ENCODE measurements at regions not wholly inside any gene's neighbourhood (a gene's known extent, or its start where the extent isn't known, plus 50 kb on each side); places are given as distances from the start of the nearest gene placed in this dataset.
"Not testable (repeated sequence)": the region's sequence is repeated elsewhere in the genome, so short reads cannot be mapped to it uniquely, and the experiment has no call there.

DNA sequence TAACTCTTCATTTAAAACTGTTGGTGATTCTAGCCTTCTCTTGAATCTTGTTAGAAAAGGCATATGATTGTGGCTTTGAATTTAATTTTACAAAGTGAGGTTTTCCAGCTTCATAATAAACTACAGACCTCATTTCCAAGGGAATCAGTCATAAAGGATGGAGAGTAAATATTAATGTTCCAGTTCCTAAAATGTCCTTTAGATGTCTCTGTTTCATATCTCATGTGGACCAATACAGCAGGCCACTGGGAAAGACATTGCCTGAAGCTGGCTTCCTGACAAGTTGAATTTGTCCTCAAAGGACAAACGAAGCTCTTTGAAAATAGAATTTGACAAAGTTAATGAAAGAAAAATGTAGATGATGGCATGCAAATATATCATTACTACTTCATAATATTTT, 125.4 kb downstream of the ZNF330 start:
- DNase-seq (ENCODE audit: low read depth, low spot score): no peak

DNA sequence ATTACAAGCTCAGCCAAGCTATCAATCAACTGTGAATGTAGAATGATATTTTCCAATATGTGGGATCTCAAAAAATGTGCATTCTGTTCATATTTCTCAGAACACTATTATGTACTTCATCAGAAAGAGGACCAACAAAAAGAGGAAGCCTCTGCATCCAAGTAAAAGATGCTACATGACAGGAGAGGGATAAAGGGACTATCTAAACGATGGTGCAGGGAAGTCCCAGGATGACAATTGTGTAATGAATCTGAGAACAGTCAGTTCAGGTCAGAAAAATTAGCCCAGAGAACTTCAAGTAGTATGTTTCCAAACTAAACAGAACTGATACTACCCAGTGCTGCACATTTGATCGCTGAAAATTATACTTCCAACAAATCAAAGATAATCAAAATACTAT, 127.0 kb downstream of the ZNF330 start:
- no peak for DNase-seq (ENCODE audit: low read depth, low spot score)

- DNase-seq (ENCODE audit: low read depth, low spot score): no peak
Observed at GRCh38 chr4:141348125-141348524, 127.4 kb downstream of the ZNF330 start.

GRCh38 chr4:141348573-141348972, 127.9 kb downstream of the ZNF330 start:
- DNase-seq (ENCODE audit: low read depth, low spot score): no peak

DNA sequence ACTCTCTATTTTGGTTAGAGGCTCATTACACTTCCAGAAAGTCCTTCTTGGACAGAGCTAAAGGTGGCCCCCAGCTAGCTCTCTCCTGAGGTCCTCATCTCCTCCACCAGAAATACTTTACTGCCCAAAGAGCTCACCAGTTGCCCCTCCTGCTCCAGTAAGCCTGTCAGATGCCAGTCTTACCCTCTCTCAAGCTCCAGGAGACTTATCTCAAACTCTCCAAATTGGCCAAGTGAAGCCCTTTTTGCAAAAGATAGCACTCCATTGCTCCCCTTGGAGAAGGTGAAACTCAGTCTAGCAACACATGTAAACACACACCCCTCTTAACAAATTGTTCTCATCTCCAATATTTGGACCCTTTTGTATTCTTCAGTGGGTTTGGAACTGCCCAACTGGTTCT, 128.5 kb downstream of the ZNF330 start:
- no peak for DNase-seq (ENCODE audit: low read depth, low spot score)

- DNase-seq (ENCODE audit: low read depth, low spot score): no peak
Observed at GRCh38 chr4:141350122-141350905, 129.6 kb downstream of the ZNF330 start.

DNA sequence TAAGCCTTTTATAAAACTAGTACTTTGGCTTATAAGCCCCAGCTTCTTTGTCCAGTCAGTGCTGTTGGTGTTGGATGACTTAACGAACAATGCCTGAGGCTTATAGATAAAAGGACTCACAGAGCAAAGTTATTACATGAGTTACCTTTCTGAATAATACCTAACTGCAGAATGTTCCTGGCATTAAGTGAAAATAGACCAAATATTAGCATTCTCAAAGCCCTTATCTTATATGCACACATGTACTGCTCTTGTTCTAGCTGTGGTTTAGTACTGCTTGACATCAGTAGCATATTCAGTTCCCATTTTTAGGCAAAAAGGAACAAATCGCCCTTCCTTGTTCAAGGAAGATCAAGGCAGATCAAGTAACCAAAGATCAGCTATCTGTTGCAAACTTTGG, 131.6 kb downstream of the ZNF330 start:
- no peak for DNase-seq (ENCODE audit: low read depth, low spot score)

GRCh38 chr4:141352909-141353525, 132.3 kb downstream of the ZNF330 start:
- DNase-seq (ENCODE audit: low read depth, low spot score): no peak

- DNase-seq (ENCODE audit: low read depth, low spot score): no peak
Observed at GRCh38 chr4:141356321-141356962, 135.7 kb downstream of the ZNF330 start.

DNA sequence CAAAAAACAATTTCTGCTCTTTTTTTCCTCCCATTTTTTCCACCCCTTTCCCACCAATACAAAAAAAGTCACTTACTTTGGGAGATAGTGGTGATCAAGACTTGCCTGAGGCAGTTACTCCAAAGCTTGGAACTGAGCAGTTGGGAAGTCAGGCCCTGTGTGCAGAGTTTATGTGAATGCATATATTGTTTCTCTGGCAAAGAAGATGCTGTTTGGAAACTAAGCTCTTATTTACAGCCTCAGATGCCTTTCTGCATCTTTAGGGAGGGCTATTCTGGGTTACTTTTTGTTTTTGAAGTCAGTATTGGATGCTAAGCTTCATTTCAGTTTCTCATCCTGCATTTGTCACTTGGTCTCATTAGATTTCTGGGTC, 136.3 kb downstream of the ZNF330 start:
- DNase-seq (ENCODE audit: low read depth, low spot score): no peak

GRCh38 chr4:141368241-141368640, 147.5 kb downstream of the ZNF330 start:
- not testable (repeated sequence) for DNase-seq (ENCODE audit: low read depth, low spot score)

DNA sequence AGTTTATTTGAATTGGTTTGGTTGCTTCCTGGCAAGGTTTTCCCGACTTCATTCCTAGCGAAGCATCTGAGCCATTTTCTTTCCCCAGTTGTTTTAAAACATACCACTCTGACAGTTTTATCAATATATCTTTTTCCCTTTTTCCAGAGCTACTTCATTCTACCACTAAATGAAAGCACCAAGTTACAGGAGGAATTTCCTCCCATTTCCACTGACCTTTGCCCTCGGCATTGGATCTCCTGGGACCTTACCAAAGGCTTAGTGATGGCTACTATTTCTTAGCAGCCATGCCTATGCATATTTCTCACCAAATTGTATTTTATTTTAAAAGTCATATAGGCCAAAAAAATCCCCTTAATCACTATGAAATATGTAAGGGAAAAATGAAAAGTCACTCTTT, 150.5 kb downstream of the ZNF330 start:
- no peak for DNase-seq (ENCODE audit: low read depth, low spot score)

GRCh38 chr4:141375855-141376254, 155.2 kb downstream of the ZNF330 start:
- DNase-seq (ENCODE audit: low read depth, low spot score): peak; percentile 4

DNA sequence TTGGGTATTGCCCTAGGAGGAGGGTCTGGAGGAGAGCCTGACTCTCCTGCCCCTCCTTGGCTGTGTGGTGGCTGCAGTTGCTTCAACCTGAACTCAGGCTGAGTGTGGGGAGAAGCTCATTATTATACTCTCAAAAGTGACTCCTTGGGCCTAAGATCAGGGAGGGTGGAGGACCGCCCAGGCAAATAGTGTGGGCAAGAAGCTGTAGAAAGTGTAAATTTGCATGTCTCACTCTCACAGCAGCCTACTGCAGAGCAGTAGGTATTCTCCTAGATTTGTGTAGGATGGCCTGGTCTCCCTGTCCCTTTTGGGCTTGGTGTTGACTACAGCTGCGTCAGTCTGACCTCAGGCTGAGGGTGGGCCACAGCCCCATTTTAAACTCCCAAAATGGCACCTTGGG, 156.1 kb downstream of the ZNF330 start:
- DNase-seq (ENCODE audit: low read depth, low spot score): no peak

DNA sequence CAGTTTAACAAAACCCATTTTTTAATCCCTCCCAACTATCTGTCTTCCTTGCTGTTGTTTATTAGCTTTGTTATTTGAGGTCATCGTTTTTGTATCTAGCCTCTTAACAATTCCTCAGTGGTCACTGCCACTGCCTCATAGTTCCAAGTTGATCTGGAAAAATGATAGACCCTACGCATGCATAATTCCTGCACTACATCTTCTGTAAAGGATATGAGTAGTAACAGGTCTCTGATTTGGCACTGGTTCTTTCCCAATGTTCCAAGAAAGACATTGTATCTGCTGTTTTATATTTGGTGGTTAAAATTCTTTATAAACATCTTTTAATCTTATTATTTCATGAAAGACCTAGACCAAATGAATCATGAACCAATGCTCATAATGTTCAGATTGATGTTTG, 166.6 kb downstream of the ZNF330 start:
- DNase-seq (ENCODE audit: low read depth, low spot score): no peak

DNA sequence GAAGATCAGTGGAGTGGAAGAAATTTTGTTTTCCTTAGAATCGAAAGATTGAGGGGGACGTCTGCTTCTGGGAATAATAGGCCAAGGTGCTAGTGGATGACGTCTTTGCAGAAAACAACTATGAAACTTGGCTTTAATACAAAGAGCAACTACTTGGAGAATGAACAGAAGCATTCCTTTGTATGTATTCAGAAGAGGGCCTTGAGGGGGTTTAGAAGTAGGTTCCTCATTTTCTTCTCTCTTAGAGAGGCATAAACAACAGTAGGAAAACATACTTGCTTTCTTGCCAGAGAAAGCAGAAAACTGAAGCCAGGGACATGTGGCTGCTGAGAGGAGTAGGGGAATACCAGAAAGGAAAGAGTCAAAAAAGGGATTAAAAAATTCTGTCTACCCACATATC, 167.8 kb downstream of the ZNF330 start:
- no peak for DNase-seq (ENCODE audit: low read depth, low spot score)

DNA sequence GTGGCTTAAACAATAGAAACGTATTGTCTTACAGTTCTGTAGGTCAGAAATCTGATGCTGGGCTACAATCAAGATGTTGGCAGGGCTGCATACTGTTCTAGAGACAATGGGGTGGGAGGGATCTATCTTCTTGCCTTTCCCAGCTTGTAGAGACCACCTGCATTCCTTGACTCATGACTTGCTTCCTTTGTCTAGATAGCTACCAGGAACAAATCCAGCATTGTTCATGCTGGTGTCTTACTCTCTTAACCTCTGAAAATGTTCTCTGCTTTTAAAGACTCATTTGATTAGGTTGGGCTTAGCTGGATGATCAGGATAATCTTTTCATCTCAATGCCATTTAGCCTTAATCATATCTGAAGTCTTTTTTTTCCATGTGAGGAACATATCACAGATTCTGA, 169.0 kb downstream of the ZNF330 start:
- no peak for DNase-seq (ENCODE audit: low read depth, low spot score)

DNA sequence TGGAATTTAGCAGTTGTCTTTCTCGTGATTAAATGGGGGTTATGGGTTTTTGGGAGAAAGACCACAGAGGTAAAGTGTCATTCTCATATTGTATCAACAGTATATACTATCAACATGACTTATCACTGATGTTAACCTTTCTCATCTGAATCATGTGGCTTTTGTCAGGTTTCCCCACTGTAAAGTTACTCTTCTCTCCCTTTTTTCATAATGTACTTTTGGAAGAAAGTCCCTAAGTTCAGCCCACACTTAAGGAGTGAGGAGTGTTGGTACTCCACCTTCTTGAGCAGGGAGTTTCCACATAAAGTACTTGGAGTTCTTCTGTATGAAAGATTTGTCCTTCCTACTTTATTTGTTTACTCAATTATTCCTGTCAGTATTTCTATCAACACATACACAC, 169.9 kb downstream of the ZNF330 start:
- DNase-seq (ENCODE audit: low read depth, low spot score): no peak

DNA sequence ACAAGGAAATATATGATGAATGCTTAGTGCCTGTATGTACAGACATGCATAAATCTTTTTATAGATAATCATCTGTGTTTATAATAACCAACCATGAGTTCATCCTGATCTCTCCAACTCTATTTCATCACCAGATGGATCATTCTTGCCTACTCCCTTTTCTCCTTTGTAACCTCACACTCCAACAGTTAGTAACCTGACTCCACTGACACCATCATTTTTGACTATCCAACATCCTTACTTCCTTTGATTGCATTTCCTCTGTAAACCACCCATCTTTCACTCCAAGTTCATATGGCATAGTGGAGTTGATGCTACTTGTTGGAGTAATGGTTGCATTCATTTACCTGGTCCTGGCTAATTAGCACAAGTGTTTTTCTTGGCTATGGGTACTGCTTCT, 170.6 kb downstream of the ZNF330 start:
- DNase-seq (ENCODE audit: low read depth, low spot score): no peak

DNA sequence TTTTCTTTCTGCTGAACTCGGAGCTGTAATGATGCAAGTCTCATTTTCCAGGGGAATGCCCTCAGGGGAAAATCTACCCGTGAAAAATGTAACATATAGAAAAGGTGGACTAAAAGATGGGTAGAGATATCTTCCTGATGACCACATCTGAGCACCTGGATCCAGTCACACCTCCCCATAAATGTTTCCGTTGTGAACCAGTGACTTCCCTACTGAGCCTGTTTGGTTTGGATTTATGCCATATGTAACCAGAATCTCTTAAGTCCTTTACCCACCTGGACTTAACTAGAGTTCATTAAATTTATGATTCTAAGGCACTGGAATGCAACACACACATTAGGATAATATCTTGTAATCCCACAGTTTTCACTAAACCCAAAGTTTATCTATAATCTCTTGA, 171.1 kb downstream of the ZNF330 start:
- DNase-seq (ENCODE audit: low read depth, low spot score): no peak

DNA sequence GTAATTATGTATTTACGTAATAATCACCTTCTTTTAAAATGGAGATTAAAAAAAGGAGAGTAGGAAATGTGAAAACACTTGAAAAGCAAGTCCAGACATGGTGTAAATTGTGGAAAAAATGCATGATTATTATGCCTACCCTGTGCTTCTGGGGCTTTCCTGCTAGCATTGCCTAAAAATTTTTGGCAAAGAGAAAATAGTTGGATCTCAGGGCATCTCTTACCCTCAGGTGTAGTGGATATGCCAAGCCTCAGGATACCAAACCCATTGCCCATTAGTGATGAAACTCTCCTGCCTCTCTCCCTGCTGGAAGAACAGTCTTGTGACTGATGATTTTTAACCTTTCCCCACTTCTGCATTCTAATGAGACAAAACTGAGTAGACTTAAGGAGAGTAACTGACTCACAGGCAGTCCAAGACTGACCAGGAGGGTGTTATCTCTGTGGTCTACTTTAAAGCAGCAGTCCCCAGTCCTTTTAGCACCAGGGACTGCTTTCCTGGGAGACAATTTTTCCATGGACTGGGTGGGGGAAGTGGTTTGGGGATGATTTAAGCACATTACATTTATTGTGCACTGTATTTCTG, 174.6 kb downstream of the ZNF330 start:
- no peak for DNase-seq (ENCODE audit: low read depth, low spot score)

DNA sequence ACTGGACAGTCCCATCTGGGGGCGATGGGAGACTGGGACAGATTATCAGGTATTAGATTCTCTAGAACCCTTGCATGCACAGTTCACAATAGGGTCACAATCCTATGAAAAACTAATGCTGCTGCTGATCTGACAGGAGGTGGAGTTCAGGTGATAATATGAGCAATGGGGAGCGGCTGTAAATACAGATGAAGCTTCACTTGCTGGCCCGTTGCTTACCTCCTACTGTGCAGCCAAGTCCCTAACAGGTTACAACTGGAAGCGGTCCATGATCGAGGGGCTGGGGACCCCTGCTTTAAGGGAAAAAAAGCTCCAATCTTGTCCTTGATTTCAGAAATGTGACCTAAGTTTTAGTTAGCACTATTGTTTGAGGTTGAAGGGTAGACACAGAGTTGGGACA, 175.2 kb downstream of the ZNF330 start:
- DNase-seq (ENCODE audit: low read depth, low spot score): no peak

DNA sequence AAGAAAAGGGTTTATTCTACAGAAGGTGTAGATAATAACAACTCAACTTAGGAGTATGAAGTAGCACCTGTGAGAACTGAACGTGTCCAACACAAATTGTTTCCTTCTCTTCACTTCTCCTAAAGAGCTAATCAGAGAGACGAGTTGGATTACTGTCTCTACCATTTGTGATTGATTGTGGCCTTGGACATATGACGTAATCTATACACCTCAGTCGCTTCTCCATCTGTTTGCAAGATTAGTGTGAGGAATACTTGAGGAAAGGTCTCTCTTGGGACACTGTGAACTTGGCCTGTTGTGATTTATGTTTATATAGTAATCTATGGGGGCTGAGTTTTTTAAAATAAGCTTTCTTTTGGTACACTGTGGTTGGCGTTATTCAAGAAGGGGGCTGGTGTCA, 182.0 kb downstream of the ZNF330 start:
- no peak for DNase-seq (ENCODE audit: low read depth, low spot score)

Data from brain pericyte (primary cell).